ENCODE measurements at regions not wholly inside any gene's neighbourhood (a gene's known extent, or its start where the extent isn't known, plus 50 kb on each side); places are given as distances from the start of the nearest gene placed in this dataset.
A peak's percentile ranks its signal among the peaks of the same experiment; 100 is the strongest.
"Not testable (repeated sequence)": the region's sequence is repeated elsewhere in the genome, so short reads cannot be mapped to it uniquely, and the experiment has no call there.

GRCh38 chr5:15003511-15003920 lies 131.9 kb upstream of the ANKH start:
- intact Hi-C loops (cut with micrococcal nuclease) = loop anchor here (1.0 to 10.0 kb wide), 8 partner anchors 56 to 651 kb away; no protein-coding TSS in a partner anchor
- Mint-ChIP-seq H3K27me3 (ENCODE audit: insufficient read depth) (peaks cover 28% of the 10 kb centered on the region), H3K27ac (no peak overlapping the region), H3K4me1 (ENCODE audit: low read depth) (peaks cover 20% of the 10 kb centered on the region), H3K4me3 (no peak overlapping the region), H3K36me3 (ENCODE audit: low read depth) (no peaks in the 10 kb centered on the region), H3K9me3 (peaks cover 4% of the 10 kb centered on the region)
- peak; percentile 33 for DNase-seq (ENCODE audit: low spot score)

- Mint-ChIP-seq H3K9me3 (peaks cover 10% of the 10 kb centered on the region), H3K4me1 (ENCODE audit: low read depth) (peaks cover 21% of the 10 kb centered on the region), H3K27me3 (ENCODE audit: insufficient read depth) (peaks cover 28% of the 10 kb centered on the region), H3K4me3 (no peak overlapping the region), H3K36me3 (ENCODE audit: low read depth) (peaks cover 3% of the 10 kb centered on the region), H3K27ac (no peak overlapping the region)
- no peak for DNase-seq (ENCODE audit: low spot score)
- intact Hi-C loops (cut with micrococcal nuclease) = loop anchor here (1.0 to 10.0 kb wide), 8 partner anchors 55 to 650 kb away; no protein-coding TSS in a partner anchor
These were observed 131.2 kb upstream of the ANKH start for GRCh38 chr5:15002791-15003190.

DNA sequence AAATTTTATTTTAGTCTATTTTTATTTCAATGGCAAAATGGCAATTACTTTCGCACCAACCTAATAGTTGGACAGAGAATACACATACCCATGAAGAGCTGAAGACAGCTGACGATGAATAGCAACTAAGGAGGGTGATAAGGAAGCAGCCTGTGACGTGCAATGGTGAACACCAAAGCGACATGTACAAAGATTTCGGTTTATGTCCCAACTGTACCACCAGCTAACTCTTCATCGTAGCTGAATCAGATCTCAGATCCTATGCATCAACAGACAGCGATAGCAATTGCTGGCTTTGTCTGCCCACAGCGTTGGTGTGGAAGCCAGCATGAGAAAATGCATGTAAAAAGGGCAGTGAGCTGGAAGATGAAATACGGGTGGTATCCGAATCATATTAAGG lies 130.6 kb upstream of the ANKH start:
- peaks cover 3% of the 10 kb centered on the region for H3K36me3 Mint-ChIP-seq (ENCODE audit: low read depth)
- no peak overlapping the region for H3K4me3 Mint-ChIP-seq
- H3K27ac Mint-ChIP-seq = no peak overlapping the region
- H3K9me3 Mint-ChIP-seq = peaks cover 10% of the 10 kb centered on the region
- peaks cover 21% of the 10 kb centered on the region for H3K4me1 Mint-ChIP-seq (ENCODE audit: low read depth)
- intact Hi-C loops (cut with micrococcal nuclease) = loop anchor here (2.0 to 10.0 kb wide), 2 partner anchors 407 to 637 kb away; no protein-coding TSS in a partner anchor
- DNase-seq (ENCODE audit: low spot score) = no peak
- peaks cover 25% of the 10 kb centered on the region for H3K27me3 Mint-ChIP-seq (ENCODE audit: insufficient read depth)

DNA sequence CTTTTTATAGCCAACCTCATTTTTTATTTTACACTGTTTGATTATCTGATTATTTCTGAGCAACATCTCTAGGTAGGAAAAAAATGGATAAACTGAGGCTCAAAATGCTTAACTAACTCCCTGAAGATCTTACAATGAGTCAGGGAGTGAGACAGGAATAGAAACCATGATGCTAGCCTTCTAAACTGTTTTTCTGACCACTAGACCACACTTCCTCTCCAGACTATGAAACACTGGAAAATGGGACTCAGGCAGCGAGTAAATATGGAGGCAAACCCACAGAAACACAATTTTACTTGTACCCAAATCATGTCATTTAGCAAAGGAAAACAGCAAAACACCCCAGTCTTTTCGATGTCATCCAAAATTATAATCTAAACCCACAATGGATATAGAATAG lies 129.9 kb upstream of the ANKH start:
- Mint-ChIP-seq H3K9me3 (peaks cover 10% of the 10 kb centered on the region), H3K36me3 (ENCODE audit: low read depth) (peaks cover 5% of the 10 kb centered on the region), H3K27me3 (ENCODE audit: insufficient read depth) (peaks cover 23% of the 10 kb centered on the region), H3K4me1 (ENCODE audit: low read depth) (peaks cover 21% of the 10 kb centered on the region), H3K4me3 (no peak overlapping the region), H3K27ac (no peak overlapping the region)
- DNase-seq (ENCODE audit: low spot score) = no peak
- intact Hi-C loops (cut with micrococcal nuclease) = loop anchor here (1.0 to 10.0 kb wide), 2 partner anchors 9 to 407 kb away; no protein-coding TSS in a partner anchor

- Mint-ChIP-seq H3K4me3 (no peak overlapping the region), H3K27me3 (ENCODE audit: insufficient read depth) (peaks cover 4% of the 10 kb centered on the region), H3K9me3 (peaks cover 10% of the 10 kb centered on the region), H3K27ac (no peak overlapping the region), H3K4me1 (ENCODE audit: low read depth) (peaks cover 26% of the 10 kb centered on the region), H3K36me3 (ENCODE audit: low read depth) (peaks cover 5% of the 10 kb centered on the region)
- no peak for DNase-seq (ENCODE audit: low spot score)
- intact Hi-C loops (cut with micrococcal nuclease) = no loop called here
These were observed 126.9 kb upstream of the ANKH start for GRCh38 chr5:14998491-14998890.

DNA sequence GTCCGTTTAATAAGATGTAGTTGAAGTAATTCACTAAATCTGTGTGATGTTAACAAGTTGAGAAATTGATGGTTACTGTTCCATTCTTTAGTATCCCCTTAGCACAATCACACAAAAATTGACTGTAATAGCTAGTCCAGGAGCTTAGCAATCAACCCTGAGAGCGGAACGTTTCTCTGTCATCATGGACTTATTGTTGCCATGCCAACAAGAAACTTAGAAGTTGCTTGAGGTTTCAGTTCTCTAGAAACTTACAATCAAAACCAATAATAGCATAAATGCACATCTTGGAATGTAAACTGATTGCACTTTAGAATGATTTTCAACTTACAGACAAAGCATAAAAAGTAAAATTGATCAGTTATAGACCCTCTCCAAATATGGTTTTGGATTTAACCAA lies 125.4 kb upstream of the ANKH start:
- H3K27ac Mint-ChIP-seq = no peak overlapping the region
- H3K4me1 Mint-ChIP-seq (ENCODE audit: low read depth) = peaks cover 38% of the 10 kb centered on the region
- H3K4me3 Mint-ChIP-seq = no peak overlapping the region
- intact Hi-C loops (cut with micrococcal nuclease) = no loop called here
- peaks cover 10% of the 10 kb centered on the region for H3K9me3 Mint-ChIP-seq
- H3K36me3 Mint-ChIP-seq (ENCODE audit: low read depth) = peaks cover 5% of the 10 kb centered on the region
- no peak for DNase-seq (ENCODE audit: low spot score)
- peaks cover 2% of the 10 kb centered on the region for H3K27me3 Mint-ChIP-seq (ENCODE audit: insufficient read depth)

- intact Hi-C loops (cut with micrococcal nuclease) = no loop called here
- peaks cover 29% of the 10 kb centered on the region for H3K4me1 Mint-ChIP-seq (ENCODE audit: low read depth)
- H3K9me3 Mint-ChIP-seq = peaks cover 10% of the 10 kb centered on the region
- H3K36me3 Mint-ChIP-seq (ENCODE audit: low read depth) = peaks cover 5% of the 10 kb centered on the region
- H3K27ac Mint-ChIP-seq = no peak overlapping the region
- no peak for DNase-seq (ENCODE audit: low spot score)
- H3K4me3 Mint-ChIP-seq = no peak overlapping the region
- H3K27me3 Mint-ChIP-seq (ENCODE audit: insufficient read depth) = no peaks in the 10 kb centered on the region
These were observed 123.7 kb upstream of the ANKH start for GRCh38 chr5:14995229-14995628.

DNA sequence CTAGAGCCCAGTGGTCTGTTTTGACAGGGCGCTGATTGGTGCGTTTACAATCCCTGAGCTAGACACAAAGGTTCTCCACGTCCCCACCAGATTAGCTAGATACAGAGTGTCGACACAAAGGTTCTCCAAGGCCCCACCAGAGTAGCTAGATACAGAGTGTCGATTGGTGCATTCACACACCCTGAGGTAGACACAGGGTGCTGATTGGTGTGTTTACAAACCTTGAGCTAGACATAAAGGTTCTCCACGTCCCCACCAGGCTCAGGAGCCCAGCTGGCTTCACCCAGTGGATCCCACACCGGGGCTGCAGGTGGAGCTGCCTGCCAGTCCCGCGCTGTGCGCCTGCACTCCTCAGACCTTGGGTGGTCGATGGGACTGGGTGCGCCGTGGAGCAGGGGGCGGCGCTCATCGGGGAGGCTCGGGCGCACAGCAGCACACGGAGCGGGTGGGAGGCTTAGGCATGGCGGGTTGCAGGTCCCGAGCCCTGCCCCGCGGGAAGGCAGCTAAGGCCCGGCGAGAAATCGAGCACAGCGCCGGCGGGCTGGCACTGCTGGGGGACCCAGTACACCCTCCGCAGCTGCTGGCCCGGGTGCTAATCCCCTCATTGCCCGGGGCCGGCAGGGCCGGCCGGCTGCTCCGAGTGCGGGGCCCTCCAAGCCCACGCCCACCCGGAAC lies 122.0 kb upstream of the ANKH start:
- intact Hi-C loops (cut with micrococcal nuclease) = loop anchor here (2.0 kb wide), 2 partner anchors 185 to 287 kb away; no protein-coding TSS in a partner anchor
- H3K4me3 Mint-ChIP-seq = peak overlapping the region; percentile 91
- not testable (repeated sequence) for H3K9me3 Mint-ChIP-seq; H3K27me3 Mint-ChIP-seq (ENCODE audit: insufficient read depth); H3K36me3 Mint-ChIP-seq (ENCODE audit: low read depth); DNase-seq (ENCODE audit: low spot score)
- H3K27ac Mint-ChIP-seq = peak overlapping the region; percentile 83
- H3K4me1 Mint-ChIP-seq (ENCODE audit: low read depth) = peaks cover 19% of the 10 kb centered on the region

- intact Hi-C loops (cut with micrococcal nuclease) = loop anchor here (1.0 to 2.0 kb wide), 5 partner anchors 8 to 286 kb away; partner anchors contain the start of gene ANKH
- not testable (repeated sequence) for H3K9me3 Mint-ChIP-seq; H3K36me3 Mint-ChIP-seq (ENCODE audit: low read depth); H3K27me3 Mint-ChIP-seq (ENCODE audit: insufficient read depth)
- DNase-seq (ENCODE audit: low spot score) = peak; percentile 47
- H3K27ac Mint-ChIP-seq = peak overlapping the region; percentile 83
- H3K4me3 Mint-ChIP-seq = peak overlapping the region; percentile 91
- peaks cover 17% of the 10 kb centered on the region for H3K4me1 Mint-ChIP-seq (ENCODE audit: low read depth)
These were observed 121.3 kb upstream of the ANKH start for GRCh38 chr5:14992751-14993458.

- H3K36me3 Mint-ChIP-seq (ENCODE audit: low read depth) = no peaks in the 10 kb centered on the region
- DNase-seq (ENCODE audit: low spot score) = no peak
- no peak overlapping the region for H3K27ac Mint-ChIP-seq
- intact Hi-C loops (cut with micrococcal nuclease) = no loop called here
- peaks cover 26% of the 10 kb centered on the region for H3K4me1 Mint-ChIP-seq (ENCODE audit: low read depth)
- H3K4me3 Mint-ChIP-seq = no peak overlapping the region
- no peaks in the 10 kb centered on the region for H3K27me3 Mint-ChIP-seq (ENCODE audit: insufficient read depth)
- H3K9me3 Mint-ChIP-seq = no peaks in the 10 kb centered on the region
These were observed 116.6 kb upstream of the ANKH start for GRCh38 chr5:14988223-14988622.

- Mint-ChIP-seq H3K27me3 (ENCODE audit: insufficient read depth) (no peaks in the 10 kb centered on the region), H3K9me3 (no peaks in the 10 kb centered on the region), H3K36me3 (ENCODE audit: low read depth) (no peaks in the 10 kb centered on the region), H3K4me1 (ENCODE audit: low read depth) (peaks cover 16% of the 10 kb centered on the region), H3K4me3 (no peak overlapping the region), H3K27ac (no peak overlapping the region)
- intact Hi-C loops (cut with micrococcal nuclease) = no loop called here
- no peak for DNase-seq (ENCODE audit: low spot score)
These were observed 114.8 kb upstream of the ANKH start for GRCh38 chr5:14986413-14986812.

DNA sequence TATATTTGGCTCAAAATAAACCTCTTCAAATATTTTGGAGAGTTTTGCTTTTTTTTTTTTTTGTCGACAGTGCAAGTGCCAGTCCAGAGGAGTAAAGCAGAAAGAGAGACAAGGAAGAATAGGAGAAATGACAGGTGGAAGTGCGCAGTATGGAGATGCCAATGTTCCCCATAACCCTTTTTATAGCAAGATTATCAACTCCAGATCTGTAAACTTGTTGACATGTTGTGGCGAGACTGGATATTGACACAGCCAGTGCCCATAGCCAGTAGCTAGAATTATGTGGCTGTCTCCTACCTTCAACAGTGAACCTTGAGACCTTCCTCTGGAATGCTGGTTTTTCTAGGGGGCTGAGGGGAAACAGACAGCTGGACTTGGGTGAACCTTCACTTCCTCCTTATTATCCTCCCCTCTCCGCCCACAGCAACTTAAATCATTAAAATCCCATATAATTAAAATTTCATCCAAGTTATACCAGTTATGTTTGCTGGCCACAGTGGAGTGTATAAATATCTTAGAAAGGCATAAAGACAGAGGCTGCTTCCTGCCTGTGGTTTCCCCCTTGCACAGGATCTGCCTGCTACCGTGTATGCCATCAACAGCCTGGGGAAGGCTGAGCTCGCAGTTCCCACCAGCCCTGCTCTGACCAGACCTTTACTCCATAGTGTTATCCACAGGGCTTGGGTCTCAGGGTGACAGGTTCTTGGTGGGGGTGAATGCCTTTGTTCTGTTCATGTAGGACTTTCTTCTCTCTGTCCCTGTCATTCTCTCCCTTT lies 112.3 kb upstream of the ANKH start:
- intact Hi-C loops (cut with micrococcal nuclease) = no loop called here
- Mint-ChIP-seq H3K4me1 (ENCODE audit: low read depth) (peaks cover 25% of the 10 kb centered on the region), H3K4me3 (no peak overlapping the region), H3K36me3 (ENCODE audit: low read depth) (no peaks in the 10 kb centered on the region), H3K27ac (no peak overlapping the region), H3K27me3 (ENCODE audit: insufficient read depth) (no peaks in the 10 kb centered on the region), H3K9me3 (no peaks in the 10 kb centered on the region)
- peak; percentile 5 for DNase-seq (ENCODE audit: low spot score)

DNA sequence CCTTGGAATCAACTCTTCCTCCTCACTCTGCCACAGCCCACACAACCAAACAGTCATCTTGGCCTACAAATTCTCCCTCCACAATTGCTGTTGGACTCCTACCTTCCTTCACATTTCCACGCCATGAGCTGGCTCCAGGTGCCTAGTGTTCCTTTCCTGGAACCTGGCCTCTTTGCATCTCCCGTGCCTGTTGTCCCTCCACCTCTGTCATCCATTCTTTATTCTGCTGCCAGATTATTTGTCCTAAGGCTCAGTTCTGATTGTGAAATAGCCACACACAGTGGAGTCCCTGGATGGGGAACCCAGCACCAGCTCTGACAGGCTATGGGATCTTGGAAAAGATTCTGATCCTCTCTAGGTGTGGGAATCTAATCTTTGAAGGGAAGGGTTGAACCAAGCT lies 109.1 kb upstream of the ANKH start:
- Mint-ChIP-seq H3K27ac (no peak overlapping the region), H3K4me1 (ENCODE audit: low read depth) (peaks cover 25% of the 10 kb centered on the region), H3K9me3 (no peaks in the 10 kb centered on the region), H3K36me3 (ENCODE audit: low read depth) (no peaks in the 10 kb centered on the region), H3K4me3 (no peak overlapping the region), H3K27me3 (ENCODE audit: insufficient read depth) (peaks cover 3% of the 10 kb centered on the region)
- intact Hi-C loops (cut with micrococcal nuclease) = no loop called here
- no peak for DNase-seq (ENCODE audit: low spot score)
